Peyer's patch (tissue), 4 donors: ENCODE measurements at regions not wholly inside any gene's neighbourhood (a gene's known extent, or its start where the extent isn't known, plus 50 kb on each side); places are given as distances from the start of the nearest gene placed in this dataset.
A peak's percentile ranks its signal among the peaks of the same experiment; 100 is the strongest.

Experiments used
- DNase-seq, 3 donors: peaks; one replicate each; pipeline ENCODE4 v3.0.0-alpha.2; 2017 to 2019
- H3K27ac ChIP-seq, 4 donors: fragments of 200-600 bp; sonication (generic); one replicate each; pipeline ENCODE4 v1.5.1; 2016 to 2019
- H3K27me3 ChIP-seq, 2 donors: fragments of 200-600 bp; sonication (generic); one replicate each; pipeline ENCODE4 v1.5.1; 2019
- H3K36me3 ChIP-seq, 3 donors: fragments of 200-600 bp; sonication (generic); one replicate each; pipeline ENCODE4 v1.5.1; 2016 to 2019
- H3K4me1 ChIP-seq, 4 donors: fragments of 200-600 bp; sonication (generic); one replicate each; pipeline ENCODE4 v1.5.1; 2016 to 2019
- H3K4me3 ChIP-seq, 4 donors: fragments of 200-600 bp; sonication (generic); 1 replicate in 3 of 4; 2 replicates in 1 of 4; pipeline ENCODE4 v1.5.1; 2016 to 2019; ENCODE audit warnings: mild to moderate bottlenecking in 1 of 4
- H3K9me3 ChIP-seq, 4 donors: fragments of 200-600 bp; sonication (generic); one replicate each; pipeline ENCODE4 v1.5.1; 2016 to 2019; ENCODE audit warnings: mild to moderate bottlenecking in 1 of 4
- CTCF ChIP-seq, 6 experiments: fragments of 450-650 bp in 4 of 6; fragments of 200-600 bp in 2 of 6; sonication (generic) in 1 of 6; IDR thresholded peaks; one replicate each; pipeline ENCODE4 v1.5.1; 2017 to 2019; ENCODE audit warnings: antibody characterized with exemption in 6 of 6, mild to moderate bottlenecking in 3 of 6, moderate library complexity in 1 of 6
- POLR2A ChIP-seq, 2 donors: fragments of 450-650 bp; IDR thresholded peaks; one replicate each; pipeline ENCODE4 v1.5.1; 2017; ENCODE audit warnings: antibody characterized with exemption in 2 of 2, mild to moderate bottlenecking in 2 of 2, moderate library complexity in 2 of 2

- DNase-seq, result no peak
- TF ChIP-seq POLR2A (IDR thresholded peaks at IDR 0.05), result no peak
- no peak for TF ChIP-seq CTCF (IDR thresholded peaks at IDR 0.05)
- Histone ChIP-seq H3K27me3 (no peaks in the 10 kb centered on the region), H3K4me1 (no peaks in the 10 kb centered on the region), H3K4me3 (no peak overlapping the region), H3K27ac (no peak overlapping the region), H3K9me3 (no peaks in the 10 kb centered on the region), H3K36me3 (no peaks in the 10 kb centered on the region)
Observed at GRCh38 chr1:183736343-183736742, 68.6 kb upstream of the RGL1 start.

GRCh38 chr1:183735069-183735860 is 69.7 kb upstream of the RGL1 start:
- TF ChIP-seq CTCF (IDR thresholded peaks at IDR 0.05) (no peak), POLR2A (IDR thresholded peaks at IDR 0.05) (no peak)
- no peak overlapping the region for H3K4me3 ChIP-seq
- H3K27me3 ChIP-seq, result no peaks in the 10 kb centered on the region
- H3K27ac ChIP-seq, result peak overlapping the region in 1 of 4 donors; percentile 35
- no peaks in the 10 kb centered on the region for H3K9me3 ChIP-seq
- no peaks in the 10 kb centered on the region for H3K4me1 ChIP-seq
- no peak for DNase-seq
- H3K36me3 ChIP-seq, result no peaks in the 10 kb centered on the region

DNA sequence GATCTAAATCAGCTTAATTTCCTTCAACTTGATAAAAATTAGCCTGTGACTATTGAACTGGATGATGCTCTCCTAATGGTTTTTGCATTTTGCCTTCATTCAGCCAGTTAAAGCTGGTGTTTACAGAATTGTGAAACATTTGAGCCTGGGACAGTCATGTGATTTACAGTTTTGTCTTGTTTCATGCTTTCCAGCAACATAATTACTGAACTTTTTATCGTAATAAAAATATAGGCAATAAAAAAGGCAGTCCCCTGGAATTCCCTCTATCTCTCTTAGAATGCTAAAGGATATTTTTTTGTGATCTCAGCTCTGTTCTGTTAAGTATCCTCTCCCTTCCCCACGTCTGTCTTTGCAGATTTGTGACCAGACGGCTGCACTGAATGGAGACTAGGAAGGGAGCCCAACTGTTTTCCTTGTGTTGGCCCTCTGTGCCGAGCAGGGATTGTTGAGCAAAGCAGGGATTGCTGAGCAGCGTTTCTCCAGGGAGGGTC is 70.3 kb upstream of the RGL1 start:
- DNase-seq, result no peak
- no peak overlapping the region for H3K4me3 ChIP-seq
- H3K27me3 ChIP-seq, result no peaks in the 10 kb centered on the region
- TF ChIP-seq POLR2A (IDR thresholded peaks at IDR 0.05) (no peak), CTCF (IDR thresholded peaks at IDR 0.05) (no peak)
- no peaks in the 10 kb centered on the region for H3K9me3 ChIP-seq
- no peaks in the 10 kb centered on the region for H3K4me1 ChIP-seq
- peak overlapping the region in 1 of 4 donors; percentile 35 for H3K27ac ChIP-seq
- H3K36me3 ChIP-seq, result no peaks in the 10 kb centered on the region

GRCh38 chr1:183733715-183734114 is 71.2 kb upstream of the RGL1 start:
- Histone ChIP-seq H3K4me3 (no peak overlapping the region), H3K27ac (no peak overlapping the region), H3K9me3 (no peaks in the 10 kb centered on the region), H3K36me3 (no peaks in the 10 kb centered on the region), H3K27me3 (no peaks in the 10 kb centered on the region), H3K4me1 (no peaks in the 10 kb centered on the region)
- no peak for TF ChIP-seq POLR2A (IDR thresholded peaks at IDR 0.05)
- no peak for TF ChIP-seq CTCF (IDR thresholded peaks at IDR 0.05)
- no peak for DNase-seq

DNA sequence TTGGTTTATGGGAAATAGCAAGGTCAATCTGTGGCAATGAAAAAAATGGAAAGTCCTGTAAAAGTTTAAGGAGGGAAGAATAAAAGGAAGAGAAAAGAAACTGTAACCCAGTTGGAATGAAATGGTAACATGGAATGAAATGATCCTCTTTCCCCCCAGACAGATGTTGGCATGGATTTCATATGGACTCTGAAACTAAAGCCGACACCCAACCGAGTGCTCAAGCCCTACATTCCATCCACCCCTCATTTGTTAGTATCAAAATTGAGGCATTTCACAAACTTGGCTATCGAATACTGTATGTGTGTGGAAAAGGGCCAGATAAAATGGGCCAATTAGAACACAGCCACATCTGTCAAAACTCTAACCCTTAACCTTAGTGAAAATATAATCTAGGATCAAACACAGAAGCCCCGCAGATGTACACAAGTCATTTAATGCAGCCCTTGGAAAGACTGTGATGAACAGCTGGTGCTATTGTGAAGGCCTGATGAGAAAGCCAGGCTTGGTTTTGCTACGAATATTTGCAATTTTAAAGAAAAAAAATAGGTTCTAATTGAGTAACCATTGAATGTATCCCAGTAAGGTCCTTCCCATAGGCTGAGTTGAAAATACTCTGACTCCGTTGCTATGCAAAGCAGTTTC is 72.6 kb upstream of the RGL1 start:
- TF ChIP-seq POLR2A (IDR thresholded peaks at IDR 0.05) (no peak), CTCF (IDR thresholded peaks at IDR 0.05) (no peak)
- no peaks in the 10 kb centered on the region for H3K27me3 ChIP-seq
- H3K9me3 ChIP-seq, result no peaks in the 10 kb centered on the region
- no peak for DNase-seq
- H3K27ac ChIP-seq, result no peak overlapping the region
- no peak overlapping the region for H3K4me3 ChIP-seq
- no peaks in the 10 kb centered on the region for H3K36me3 ChIP-seq
- no peaks in the 10 kb centered on the region for H3K4me1 ChIP-seq
